Smooth muscle cell (in vitro differentiated cells): ENCODE measurements at regions not wholly inside any gene's neighbourhood (a gene's known extent, or its start where the extent isn't known, plus 50 kb on each side); places are given as distances from the start of the nearest gene placed in this dataset.

Experiments used
- DNase-seq: peaks from one replicate; lab custom pipeline; 2025; ENCODE audit not compliant: unreplicated experiment; lab: John Stamatoyannopoulos, UW
- H2AFZ ChIP-seq: fragments of 200-600 bp; sonication (generic); 2 replicates; pipeline ENCODE4 v1.6.0; 2016; ENCODE audit warnings: antibody characterized with exemption, low read depth, mild to moderate bottlenecking
- H3F3A ChIP-seq: fragments of 200-600 bp; sonication (generic); 2 replicates; pipeline ENCODE4 v1.6.0; 2017; ENCODE audit warnings: antibody characterized with exemption, low read depth
- H3K27ac ChIP-seq: fragments of 200-600 bp; sonication (generic); 2 replicates; pipeline ENCODE4 v1.5.1; 2016; ENCODE audit warnings: low read depth, mild to moderate bottlenecking
- H3K27me3 ChIP-seq: fragments of 200-600 bp; sonication (generic); 2 replicates; pipeline ENCODE4 v1.6.1; 2016; ENCODE audit warnings: low read depth, mild to moderate bottlenecking
- H3K36me3 ChIP-seq: fragments of 200-600 bp; sonication (generic); 2 replicates; pipeline ENCODE4 v1.5.1; 2016; ENCODE audit warnings: low read depth
- H3K4me1 ChIP-seq: fragments of 200-600 bp; sonication (generic); 2 replicates; pipeline ENCODE4 v1.5.1; 2016; ENCODE audit warnings: low read depth
- H3K4me2 ChIP-seq: fragments of 200-600 bp; sonication (generic); 2 replicates; pipeline ENCODE4 v1.6.0; 2016; ENCODE audit warnings: mild to moderate bottlenecking
- H3K4me3 ChIP-seq: fragments of 200-600 bp; sonication (generic); 2 replicates; pipeline ENCODE4 v1.5.1; 2016; ENCODE audit warnings: mild to moderate bottlenecking
- H3K79me2 ChIP-seq: fragments of 200-600 bp; sonication (generic); 2 replicates; pipeline ENCODE4 v1.6.0; 2016; ENCODE audit warnings: low read depth, mild to moderate bottlenecking
- H3K9ac ChIP-seq: fragments of 200-600 bp; sonication (generic); 2 replicates; pipeline ENCODE4 v1.6.0; 2016; ENCODE audit warnings: low read depth
- H3K9me3 ChIP-seq: fragments of 200-600 bp; sonication (generic); replicated peaks from 2 replicates; pipeline ENCODE4 v1.5.1; 2016; ENCODE audit warnings: low read depth
- H4K20me1 ChIP-seq: fragments of 200-600 bp; sonication (generic); 2 replicates; pipeline ENCODE4 v1.6.0; 2016; ENCODE audit warnings: low read depth
- WGBS: methylation state at CpG from one replicate; pipeline ENCODE4 v1.1.7; 2016; ENCODE audit warnings: low lambda C conversion rate; 5-methylcytosine and 5-hydroxymethylcytosine counted together
- TF ChIP-seq, protein P1 (sequence below): fragments of 200-600 bp; sonication (generic); IDR thresholded peaks from 2 replicates; pipeline ENCODE4 v1.5.1; 2017; ENCODE audit warnings: borderline replicate concordance, mild to moderate bottlenecking, antibody characterized with exemption; ENCODE audit not compliant: insufficient read depth, poor library complexity, severe bottlenecking

DNA sequence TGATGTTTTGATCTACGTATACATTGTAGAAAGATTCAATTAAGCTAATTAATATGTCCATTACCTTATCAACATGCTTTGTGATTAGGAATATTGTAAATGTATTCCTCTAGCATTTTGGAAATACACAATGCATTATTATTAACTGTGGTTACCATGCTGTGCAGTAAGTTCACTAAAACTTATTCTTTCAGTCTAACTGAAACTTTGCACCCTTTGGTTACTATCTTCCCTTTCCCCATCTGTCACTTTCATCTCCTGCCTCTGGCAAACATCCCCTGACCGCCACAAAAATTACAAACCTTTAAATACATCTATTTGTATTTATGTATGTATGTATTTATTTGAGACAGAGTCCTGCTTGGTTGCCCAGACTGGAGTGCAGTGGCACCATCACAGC lies 388.0 kb downstream of the NYAP2 start:
- Histone ChIP-seq H3K9me3 (no peaks in the 10 kb centered on the region), H3K4me2 (no peak overlapping the region), H4K20me1 (no peaks in the 10 kb centered on the region), H3K4me1 (no peaks in the 10 kb centered on the region), H3K9ac (no peak overlapping the region), H3F3A (no peaks in the 10 kb centered on the region), H3K36me3 (no peaks in the 10 kb centered on the region), H3K27me3 (no peaks in the 10 kb centered on the region), H3K79me2 (no peaks in the 10 kb centered on the region), H3K27ac (no peak overlapping the region), H2AFZ (no peak overlapping the region), H3K4me3 (no peak overlapping the region)
- 92% methylated on average over 2 of the region's 2 CpGs for WGBS
- TF ChIP-seq, protein P1, sequence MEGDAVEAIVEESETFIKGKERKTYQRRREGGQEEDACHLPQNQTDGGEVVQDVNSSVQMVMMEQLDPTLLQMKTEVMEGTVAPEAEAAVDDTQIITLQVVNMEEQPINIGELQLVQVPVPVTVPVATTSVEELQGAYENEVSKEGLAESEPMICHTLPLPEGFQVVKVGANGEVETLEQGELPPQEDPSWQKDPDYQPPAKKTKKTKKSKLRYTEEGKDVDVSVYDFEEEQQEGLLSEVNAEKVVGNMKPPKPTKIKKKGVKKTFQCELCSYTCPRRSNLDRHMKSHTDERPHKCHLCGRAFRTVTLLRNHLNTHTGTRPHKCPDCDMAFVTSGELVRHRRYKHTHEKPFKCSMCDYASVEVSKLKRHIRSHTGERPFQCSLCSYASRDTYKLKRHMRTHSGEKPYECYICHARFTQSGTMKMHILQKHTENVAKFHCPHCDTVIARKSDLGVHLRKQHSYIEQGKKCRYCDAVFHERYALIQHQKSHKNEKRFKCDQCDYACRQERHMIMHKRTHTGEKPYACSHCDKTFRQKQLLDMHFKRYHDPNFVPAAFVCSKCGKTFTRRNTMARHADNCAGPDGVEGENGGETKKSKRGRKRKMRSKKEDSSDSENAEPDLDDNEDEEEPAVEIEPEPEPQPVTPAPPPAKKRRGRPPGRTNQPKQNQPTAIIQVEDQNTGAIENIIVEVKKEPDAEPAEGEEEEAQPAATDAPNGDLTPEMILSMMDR = no peak
- DNase-seq = no peak

DNA sequence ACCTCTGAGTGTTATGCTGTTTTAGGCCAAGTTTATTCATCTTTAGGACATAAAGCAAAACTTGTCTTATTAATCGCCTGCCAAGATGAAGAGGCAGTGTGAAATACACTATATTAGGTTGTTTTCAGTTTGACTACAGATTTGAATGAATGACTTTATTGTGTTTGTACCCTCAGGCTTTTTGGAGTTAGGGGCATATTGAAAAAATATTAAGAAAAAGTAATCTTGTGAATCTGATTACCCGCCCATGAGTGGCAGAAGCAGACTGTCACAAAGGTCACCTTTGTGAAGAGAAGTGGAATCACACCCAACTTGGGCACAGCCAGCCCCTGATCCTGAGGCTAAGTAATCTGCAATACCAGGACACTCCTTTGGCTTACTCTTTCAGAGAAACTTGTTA lies 382.5 kb downstream of the NYAP2 start:
- TF ChIP-seq, protein P1 = no peak
- no peaks in the 10 kb centered on the region for H3K27me3 ChIP-seq
- no peaks in the 10 kb centered on the region for H3K4me1 ChIP-seq
- no peak overlapping the region for H3K4me3 ChIP-seq
- H3K27ac ChIP-seq = no peak overlapping the region
- no peak overlapping the region for H2AFZ ChIP-seq
- H3K4me2 ChIP-seq = no peak overlapping the region
- DNase-seq = no peak
- no peaks in the 10 kb centered on the region for H3K36me3 ChIP-seq
- no peak overlapping the region for H3K9ac ChIP-seq
- H3K9me3 ChIP-seq = no peaks in the 10 kb centered on the region
- no peaks in the 10 kb centered on the region for H3F3A ChIP-seq
- no peaks in the 10 kb centered on the region for H4K20me1 ChIP-seq
- 97% methylated on average over 2 of the region's 2 CpGs for WGBS
- H3K79me2 ChIP-seq = no peaks in the 10 kb centered on the region

DNA sequence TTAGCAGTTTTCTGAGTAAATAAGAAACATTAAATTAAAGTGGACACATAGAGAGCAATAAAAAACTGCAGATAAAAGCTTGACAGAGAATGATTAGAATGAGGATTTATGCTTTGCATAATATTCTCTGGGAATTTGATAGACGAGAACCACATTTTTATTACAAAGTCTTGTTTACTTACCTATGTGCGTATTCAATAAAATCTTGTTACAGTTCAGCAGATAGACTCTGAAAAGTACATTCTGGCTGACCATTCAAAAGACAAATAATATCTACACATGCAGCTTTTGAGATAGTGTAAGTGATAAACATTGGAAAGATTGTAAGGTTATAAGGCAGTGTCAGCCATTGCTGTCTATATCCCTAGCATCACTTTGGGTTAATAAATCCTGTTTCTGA lies 381.6 kb downstream of the NYAP2 start:
- no peaks in the 10 kb centered on the region for H3K36me3 ChIP-seq
- H3F3A ChIP-seq = no peaks in the 10 kb centered on the region
- no peak overlapping the region for H3K4me3 ChIP-seq
- WGBS = 89% methylated on average over 2 of the region's 2 CpGs
- H3K4me2 ChIP-seq = no peak overlapping the region
- no peaks in the 10 kb centered on the region for H3K4me1 ChIP-seq
- TF ChIP-seq, protein P1 = no peak
- no peak overlapping the region for H3K9ac ChIP-seq
- H4K20me1 ChIP-seq = no peaks in the 10 kb centered on the region
- no peak overlapping the region for H2AFZ ChIP-seq
- H3K79me2 ChIP-seq = no peaks in the 10 kb centered on the region
- no peak for DNase-seq
- H3K27ac ChIP-seq = no peak overlapping the region
- no peaks in the 10 kb centered on the region for H3K9me3 ChIP-seq
- H3K27me3 ChIP-seq = no peaks in the 10 kb centered on the region

- no peak overlapping the region for H3K9ac ChIP-seq
- H3K79me2 ChIP-seq = no peaks in the 10 kb centered on the region
- TF ChIP-seq, protein P1 = no peak
- H3F3A ChIP-seq = no peaks in the 10 kb centered on the region
- no peaks in the 10 kb centered on the region for H3K36me3 ChIP-seq
- no peak overlapping the region for H3K4me3 ChIP-seq
- H3K27ac ChIP-seq = no peak overlapping the region
- no peak overlapping the region for H2AFZ ChIP-seq
- WGBS = 92% methylated on average over 1 of the region's 1 CpG
- no peaks in the 10 kb centered on the region for H3K27me3 ChIP-seq
- H3K4me2 ChIP-seq = no peak overlapping the region
- no peak for DNase-seq
- H3K9me3 ChIP-seq = no peaks in the 10 kb centered on the region
- no peaks in the 10 kb centered on the region for H3K4me1 ChIP-seq
- H4K20me1 ChIP-seq = no peaks in the 10 kb centered on the region
Observed at GRCh38 chr2:225779829-225780228, 380.3 kb downstream of the NYAP2 start.
